Progenitor cell of endocrine pancreas (in vitro differentiated cells): ENCODE measurements at regions not wholly inside any gene's neighbourhood (a gene's known extent, or its start where the extent isn't known, plus 50 kb on each side); places are given as distances from the start of the nearest gene placed in this dataset.
"Not testable (repeated sequence)": the region's sequence is repeated elsewhere in the genome, so short reads cannot be mapped to it uniquely, and the experiment has no call there.

Experiments
- DNase-seq: peaks from one replicate; pipeline ENCODE4 v3.0.0; 2021; ENCODE audit warnings: low spot score; ENCODE audit not compliant: unreplicated experiment
- H3K27ac Mint-ChIP-seq: 2 replicates; pipeline ENCODE4 v1.8.0; 2021; ENCODE audit warnings: mild to moderate bottlenecking, moderate library complexity, mixed read lengths
- H3K27me3 Mint-ChIP-seq: 2 replicates; pipeline ENCODE4 v1.8.0; 2021; ENCODE audit warnings: mixed read lengths
- H3K36me3 Mint-ChIP-seq: 2 replicates; pipeline ENCODE4 v1.8.0; 2022; ENCODE audit warnings: mixed read lengths; ENCODE audit not compliant: insufficient read depth
- H3K4me1 Mint-ChIP-seq: 2 replicates; pipeline ENCODE4 v1.8.0; 2021; ENCODE audit warnings: low read depth, mixed read lengths
- H3K4me3 Mint-ChIP-seq: 2 replicates; pipeline ENCODE4 v1.8.0; 2021; ENCODE audit warnings: low read depth, mild to moderate bottlenecking, moderate library complexity, mixed read lengths
- H3K9me3 Mint-ChIP-seq: 2 replicates; pipeline ENCODE4 v1.8.0; 2021; ENCODE audit warnings: low read depth, mixed read lengths
- TF ChIP-seq, protein P1 (sequence below): fragments of 200-600 bp; sonication (generic); IDR thresholded peaks from one replicate; pipeline ENCODE4 v1.5.0; 2021; ENCODE audit warnings: antibody characterized with exemption, mild to moderate bottlenecking; ENCODE audit not compliant: unreplicated experiment

DNA sequence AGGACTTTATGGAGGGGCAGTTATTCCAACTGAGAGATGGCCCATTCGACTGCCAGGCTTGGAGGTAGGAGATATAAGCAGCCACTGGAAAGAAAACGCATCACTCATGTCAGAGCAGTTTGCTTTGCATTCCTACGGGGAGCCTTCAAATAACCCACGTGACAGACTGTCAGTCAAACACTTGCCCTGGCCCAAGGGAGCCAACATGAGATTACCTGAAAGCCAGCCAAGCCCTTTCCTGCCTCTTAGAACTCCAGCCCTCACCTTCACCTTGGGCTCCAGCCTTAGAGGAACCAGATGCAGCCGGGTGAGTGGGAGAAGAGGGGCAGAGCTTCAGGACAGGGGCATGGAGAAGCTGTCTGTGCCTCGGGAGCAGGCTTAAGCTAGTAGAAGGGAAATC, 95.3 kb upstream of the CXCL13 start:
- H3K4me1 Mint-ChIP-seq, result no peaks in the 10 kb centered on the region
- no peaks in the 10 kb centered on the region for H3K9me3 Mint-ChIP-seq
- H3K36me3 Mint-ChIP-seq, result no peaks in the 10 kb centered on the region
- H3K4me3 Mint-ChIP-seq, result no peak overlapping the region
- H3K27ac Mint-ChIP-seq, result no peak overlapping the region
- peaks cover 5% of the 10 kb centered on the region for H3K27me3 Mint-ChIP-seq
- TF ChIP-seq, protein P1, sequence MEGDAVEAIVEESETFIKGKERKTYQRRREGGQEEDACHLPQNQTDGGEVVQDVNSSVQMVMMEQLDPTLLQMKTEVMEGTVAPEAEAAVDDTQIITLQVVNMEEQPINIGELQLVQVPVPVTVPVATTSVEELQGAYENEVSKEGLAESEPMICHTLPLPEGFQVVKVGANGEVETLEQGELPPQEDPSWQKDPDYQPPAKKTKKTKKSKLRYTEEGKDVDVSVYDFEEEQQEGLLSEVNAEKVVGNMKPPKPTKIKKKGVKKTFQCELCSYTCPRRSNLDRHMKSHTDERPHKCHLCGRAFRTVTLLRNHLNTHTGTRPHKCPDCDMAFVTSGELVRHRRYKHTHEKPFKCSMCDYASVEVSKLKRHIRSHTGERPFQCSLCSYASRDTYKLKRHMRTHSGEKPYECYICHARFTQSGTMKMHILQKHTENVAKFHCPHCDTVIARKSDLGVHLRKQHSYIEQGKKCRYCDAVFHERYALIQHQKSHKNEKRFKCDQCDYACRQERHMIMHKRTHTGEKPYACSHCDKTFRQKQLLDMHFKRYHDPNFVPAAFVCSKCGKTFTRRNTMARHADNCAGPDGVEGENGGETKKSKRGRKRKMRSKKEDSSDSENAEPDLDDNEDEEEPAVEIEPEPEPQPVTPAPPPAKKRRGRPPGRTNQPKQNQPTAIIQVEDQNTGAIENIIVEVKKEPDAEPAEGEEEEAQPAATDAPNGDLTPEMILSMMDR, result no peak
- no peak for DNase-seq

DNA sequence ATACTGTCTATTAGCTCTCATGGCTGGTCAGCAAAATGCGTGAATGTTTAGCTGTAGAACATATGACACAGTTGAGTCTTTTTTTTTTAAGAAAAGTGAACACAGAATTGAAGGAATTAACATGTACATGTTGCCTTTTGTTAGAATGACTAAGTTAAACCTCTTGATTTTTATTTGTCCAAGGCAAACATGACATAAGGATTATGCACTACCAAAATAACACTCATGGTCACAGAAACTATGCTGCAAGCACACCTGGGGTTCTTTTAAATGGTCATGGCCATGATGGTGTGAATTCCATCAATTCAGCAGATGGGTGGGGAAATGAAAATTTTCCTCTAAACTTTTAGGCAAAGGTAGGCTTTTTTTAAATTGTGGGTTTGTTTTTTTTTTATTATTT, 80.1 kb upstream of the CXCL13 start:
- Mint-ChIP-seq H3K9me3 (peaks cover 13% of the 10 kb centered on the region), H3K4me1 (no peaks in the 10 kb centered on the region), H3K4me3 (no peak overlapping the region), H3K36me3 (no peaks in the 10 kb centered on the region), H3K27me3 (peaks cover 6% of the 10 kb centered on the region), H3K27ac (no peak overlapping the region)
- TF ChIP-seq, protein P1, result no peak
- DNase-seq, result no peak

DNA sequence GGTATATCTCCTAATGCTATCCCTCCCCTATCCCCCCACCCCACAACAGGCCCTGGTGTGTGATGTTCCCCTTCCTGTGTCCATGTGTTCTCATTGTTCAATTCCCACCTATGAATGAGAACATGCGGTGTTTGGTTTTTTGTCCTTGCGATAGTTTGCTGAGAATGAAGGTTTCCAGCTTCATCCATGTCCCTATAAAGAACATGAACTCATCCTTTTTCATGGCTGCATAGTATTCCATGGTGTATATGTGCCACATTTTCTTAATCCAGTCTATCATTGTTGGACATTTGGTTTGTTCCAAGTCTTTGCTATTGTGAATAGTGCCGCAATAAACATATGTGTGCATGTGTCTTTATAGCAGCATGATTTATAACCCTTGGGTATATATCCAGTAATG, 77.7 kb upstream of the CXCL13 start:
- DNase-seq, H3K27ac Mint-ChIP-seq, H3K36me3 Mint-ChIP-seq, H3K4me3 Mint-ChIP-seq, H3K9me3 Mint-ChIP-seq, H3K4me1 Mint-ChIP-seq, H3K27me3 Mint-ChIP-seq: not testable (repeated sequence)

DNA sequence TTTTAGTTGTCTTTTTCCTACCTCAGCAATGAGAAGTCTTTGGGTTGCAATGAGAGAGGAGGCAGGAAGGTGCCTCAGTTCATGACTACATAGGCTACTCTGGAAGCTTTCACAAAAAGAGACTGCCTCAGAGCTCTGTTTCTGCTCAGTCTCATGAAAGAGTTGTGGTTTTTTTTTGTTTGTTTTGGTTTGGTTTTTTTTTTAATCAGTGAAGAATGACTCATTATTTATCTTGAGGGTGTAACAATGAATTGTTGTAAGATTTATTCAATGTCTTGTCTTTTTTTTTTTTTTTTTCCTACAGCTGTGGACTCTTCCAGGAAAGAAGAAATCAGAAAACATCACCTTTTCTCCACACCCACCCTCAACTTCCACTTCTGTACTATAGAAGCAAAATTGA, 67.5 kb upstream of the CXCL13 start:
- no peak for DNase-seq
- Mint-ChIP-seq H3K4me3 (no peak overlapping the region), H3K36me3 (no peaks in the 10 kb centered on the region), H3K4me1 (no peaks in the 10 kb centered on the region), H3K27ac (no peak overlapping the region), H3K27me3 (peaks cover 14% of the 10 kb centered on the region), H3K9me3 (peaks cover 13% of the 10 kb centered on the region)
- TF ChIP-seq, protein P1, result no peak

DNA sequence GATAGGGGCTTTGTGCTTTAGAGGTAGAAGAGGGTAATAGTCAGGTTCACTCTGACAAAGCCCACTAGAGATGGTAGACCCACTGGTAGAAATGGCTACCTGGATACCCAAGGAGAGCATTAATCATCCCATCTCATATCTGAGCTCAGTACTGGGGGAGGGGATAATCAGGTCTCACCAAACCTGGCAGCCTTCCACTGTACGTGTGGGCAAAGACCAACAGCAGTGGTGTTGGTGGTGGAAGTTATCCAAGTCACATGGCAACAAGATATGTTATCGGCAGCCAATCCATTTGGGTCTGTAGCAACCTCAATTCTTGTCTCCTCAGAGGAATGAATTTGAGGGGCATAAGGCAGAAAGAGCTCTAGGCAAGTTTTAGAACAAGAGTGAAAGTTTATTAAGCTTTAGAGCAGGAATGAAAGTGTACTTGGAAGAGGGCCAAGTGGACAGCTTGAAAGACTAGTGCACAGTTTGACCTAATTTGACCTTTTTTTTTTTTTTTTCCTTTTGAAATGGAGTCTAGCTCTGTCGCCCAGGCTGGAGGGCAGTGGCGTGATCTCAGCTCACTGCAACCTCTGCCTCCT, 67.0 kb upstream of the CXCL13 start:
- no peaks in the 10 kb centered on the region for H3K36me3 Mint-ChIP-seq
- H3K27ac Mint-ChIP-seq, result no peak overlapping the region
- no peak for DNase-seq
- peaks cover 13% of the 10 kb centered on the region for H3K9me3 Mint-ChIP-seq
- no peak overlapping the region for H3K4me3 Mint-ChIP-seq
- H3K27me3 Mint-ChIP-seq, result peaks cover 16% of the 10 kb centered on the region
- no peaks in the 10 kb centered on the region for H3K4me1 Mint-ChIP-seq
- TF ChIP-seq, protein P1, result no peak
